OCI-LY7 (cell line): ENCODE measurements at regions not wholly inside any gene's neighbourhood (a gene's known extent, or its start where the extent isn't known, plus 50 kb on each side); places are given as distances from the start of the nearest gene placed in this dataset.

Experiments
- BruUV-seq: library from RNA; stranded (reverse); fragments of 400-500 nt; replicated peaks from 2 replicates; lab custom pipeline; 2021; lab: Mats Ljungman, UMichigan
- CTCF ChIA-PET: fragments of 300-600 bp; sonication (Branson Sonifier 250); formaldehyde crosslinking; loops from one replicate; lab custom pipeline; 2022; ENCODE audit warnings: antibody characterized with exemption; ENCODE audit not compliant: unreplicated experiment; lab: Charles Lee
- POLR2A ChIA-PET: fragments of 300-600 bp; sonication (Branson Sonifier 250); formaldehyde crosslinking; loops from one replicate; lab custom pipeline; 2022; ENCODE audit warnings: antibody characterized with exemption; lab: Charles Lee
- DNase-seq: peaks from one replicate; pipeline ENCODE4 v3.0.0-alpha.2; 2015; ENCODE audit warnings: low spot score
- H2AFZ ChIP-seq: fragments of 200-600 bp; sonication (generic), shearing (Covaris generic); 2 replicates; pipeline ENCODE4 v1.6.1; 2014; ENCODE audit warnings: mild to moderate bottlenecking, antibody characterized with exemption, low read length, moderate library complexity
- H3K27ac ChIP-seq: fragments of 200-600 bp; sonication (generic); 2 replicates; pipeline ENCODE4 v1.5.1; 2014; ENCODE audit warnings: mixed run types, low read depth, mild to moderate bottlenecking, moderate library complexity, low read length, inconsistent platforms; ENCODE audit not compliant: poor library complexity, severe bottlenecking
- H3K36me3 ChIP-seq: fragments of 200-600 bp; sonication (generic); 2 replicates; pipeline ENCODE4 v1.6.1; 2014; ENCODE audit warnings: mild to moderate bottlenecking, antibody characterized with exemption, low read length, moderate library complexity, mixed read lengths; ENCODE audit not compliant: insufficient read depth
- H3K4me1 ChIP-seq: fragments of 200-600 bp; sonication (generic); 2 replicates; pipeline ENCODE4 v1.5.1; 2014; ENCODE audit warnings: mild to moderate bottlenecking, low read length; ENCODE audit not compliant: insufficient read depth, poor library complexity, severe bottlenecking
- H3K4me2 ChIP-seq: fragments of 200-600 bp; sonication (generic); 2 replicates; pipeline ENCODE4 v1.6.1; 2014; ENCODE audit warnings: mild to moderate bottlenecking, low read length
- H3K4me3 ChIP-seq: fragments of 200-600 bp; sonication (generic); 2 replicates; pipeline ENCODE4 v1.5.1; 2014; ENCODE audit warnings: mild to moderate bottlenecking, low read depth, low read length; ENCODE audit not compliant: poor library complexity, severe bottlenecking
- H3K79me2 ChIP-seq: fragments of 200-600 bp; sonication (generic); 2 replicates; pipeline ENCODE4 v1.6.1; 2016; ENCODE audit warnings: low read depth, mild to moderate bottlenecking, low read length, moderate library complexity, mixed read lengths; ENCODE audit not compliant: insufficient read depth
- H3K9me2 ChIP-seq: fragments of 200-600 bp; sonication (generic); 2 replicates; pipeline ENCODE4 v1.6.1; 2016; ENCODE audit warnings: mild to moderate bottlenecking, low read length, mixed read lengths; ENCODE audit not compliant: insufficient read depth
- H3K9me3 ChIP-seq: fragments of 200-600 bp; sonication (generic); 2 replicates; pipeline ENCODE4 v1.6.1; 2014; ENCODE audit warnings: mild to moderate bottlenecking, mixed run types, low read length, mixed read lengths
- H4K20me1 ChIP-seq: fragments of 200-600 bp; sonication (generic); 2 replicates; pipeline ENCODE4 v1.6.1; 2014; ENCODE audit warnings: mild to moderate bottlenecking, antibody characterized with exemption, low read length, moderate library complexity, mixed read lengths; ENCODE audit not compliant: insufficient read depth
- CTCF ChIP-seq: fragments of 200-600 bp; sonication (generic); conservative IDR thresholded peaks from 2 replicates; pipeline ENCODE4 v1.5.1; 2014; ENCODE audit warnings: mild to moderate bottlenecking, antibody characterized with exemption, low read length, moderate library complexity, mixed read lengths
- EZH2phosphoT487 ChIP-seq: fragments of 200-600 bp; sonication (generic); IDR thresholded peaks from 2 replicates; pipeline ENCODE4 v1.6.1; 2018; ENCODE audit warnings: low read depth, borderline replicate concordance, mild to moderate bottlenecking, mixed run types, antibody characterized with exemption, low read length, moderate library complexity, mixed read lengths
- intact Hi-C: fragments of 100-400 bp; cut with micrococcal nuclease; formaldehyde crosslinking; loops from one replicate; pipeline ENCODE4 v1.10.0; 2022; ENCODE audit not compliant: unreplicated experiment

DNA sequence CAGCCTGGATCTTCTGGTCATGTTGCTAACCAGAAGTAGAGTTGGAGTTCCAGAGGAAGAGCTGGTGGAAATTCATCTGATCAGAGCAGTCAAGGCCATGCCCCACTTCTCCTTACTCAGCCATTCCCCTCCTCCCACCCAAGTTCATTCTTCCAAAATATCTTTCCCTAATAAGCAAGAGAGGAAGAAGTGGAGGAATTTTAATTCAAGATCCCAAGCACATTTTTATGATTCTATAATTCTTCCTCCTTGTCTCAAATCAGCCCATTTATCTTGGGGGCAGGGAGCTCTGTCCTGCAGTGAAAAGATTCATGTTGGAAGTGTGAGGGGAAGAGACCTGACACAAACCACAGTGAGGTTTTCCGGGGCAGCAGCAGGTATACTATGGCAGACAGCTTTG is 85.0 kb upstream of the GALNT15 start:
- Histone ChIP-seq H3K4me3 (no peak overlapping the region), H3K4me1 (no peaks in the 10 kb centered on the region), H3K9me2 (no peaks in the 10 kb centered on the region), H3K9me3 (no peaks in the 10 kb centered on the region), H4K20me1 (no peaks in the 10 kb centered on the region), H3K36me3 (no peaks in the 10 kb centered on the region), H2AFZ (no peak overlapping the region), H3K4me2 (no peak overlapping the region), H3K27ac (no peak overlapping the region), H3K79me2 (no peaks in the 10 kb centered on the region)
- intact Hi-C loops: no loop called here
- no peak for DNase-seq
- ChIA-PET POLR2A (no interaction called here), CTCF (no interaction called here)
- BruUV-seq: no TSS peak
- no peak for TF ChIP-seq CTCF
- TF ChIP-seq EZH2phosphoT487: no peak

GRCh38 chr3:16090024-16090423 is 84.5 kb upstream of the GALNT15 start:
- Histone ChIP-seq H3K4me2 (no peak overlapping the region), H3K9me3 (no peaks in the 10 kb centered on the region)
- CTCF ChIA-PET: no interaction called here

DNA sequence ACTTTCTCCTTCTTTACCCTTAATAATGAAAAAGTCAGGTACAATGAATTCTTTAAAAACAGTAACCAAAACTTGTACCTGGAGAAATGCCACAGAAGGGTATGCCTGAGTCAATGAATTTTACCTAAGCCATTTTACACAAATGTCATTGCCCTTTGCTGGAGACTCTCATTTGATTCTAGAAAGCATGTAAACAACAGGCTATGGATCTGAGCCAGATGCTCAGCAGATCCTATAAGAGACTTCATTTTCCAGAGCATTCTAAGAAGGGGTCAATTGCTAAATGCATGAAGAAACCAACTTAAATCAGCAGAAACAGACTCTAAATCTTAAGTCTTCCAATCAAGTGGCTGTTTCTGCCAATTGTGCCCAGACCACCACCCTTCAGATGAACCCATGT is 83.8 kb upstream of the GALNT15 start:
- no peaks in the 10 kb centered on the region for H3K9me3 ChIP-seq
- CTCF ChIA-PET: no interaction called here
- H3K4me1 ChIP-seq: no peaks in the 10 kb centered on the region
- POLR2A ChIA-PET: no interaction called here
- H2AFZ ChIP-seq: no peak overlapping the region
- no peaks in the 10 kb centered on the region for H3K79me2 ChIP-seq
- no peak overlapping the region for H3K27ac ChIP-seq
- H4K20me1 ChIP-seq: no peaks in the 10 kb centered on the region
- H3K4me3 ChIP-seq: no peak overlapping the region
- DNase-seq: no peak
- no TSS peak for BruUV-seq
- H3K36me3 ChIP-seq: no peaks in the 10 kb centered on the region
- TF ChIP-seq CTCF: no peak
- TF ChIP-seq EZH2phosphoT487: no peak
- no peaks in the 10 kb centered on the region for H3K9me2 ChIP-seq
- no peak overlapping the region for H3K4me2 ChIP-seq
- intact Hi-C loops: no loop called here

More at GRCh38 chr3:16090024-16090423, 84.5 kb upstream of the GALNT15 start:
- H3K4me3 ChIP-seq: no peak overlapping the region
- BruUV-seq: no TSS peak
- POLR2A ChIA-PET: no interaction called here
- no peak for DNase-seq
- no peaks in the 10 kb centered on the region for H3K36me3 ChIP-seq
- H3K4me1 ChIP-seq: no peaks in the 10 kb centered on the region
- H4K20me1 ChIP-seq: no peaks in the 10 kb centered on the region
- H3K27ac ChIP-seq: no peak overlapping the region
- no peaks in the 10 kb centered on the region for H3K79me2 ChIP-seq
- H2AFZ ChIP-seq: no peak overlapping the region
- intact Hi-C loops: no loop called here
- TF ChIP-seq CTCF (no peak), EZH2phosphoT487 (no peak)
- H3K9me2 ChIP-seq: no peaks in the 10 kb centered on the region
